HG03354 (cell line): ENCODE measurements at regions not wholly inside any gene's neighbourhood (a gene's known extent, or its start where the extent isn't known, plus 50 kb on each side); places are given as distances from the start of the nearest gene placed in this dataset.

Experiments used
- ATAC-seq: cut with Tn5 transposase; IDR thresholded peaks from one replicate; pipeline ENCODE4 v1.9.1; 2021; ENCODE audit warnings: mild to moderate bottlenecking; ENCODE audit not compliant: unreplicated experiment, poor library complexity, severe bottlenecking

- no peak for ATAC-seq
Observed at GRCh38 chr2:6355886-6356761, 509.6 kb downstream of the CMPK2 start.

- ATAC-seq, result no peak
Observed at GRCh38 chr2:6358546-6358945, 507.2 kb downstream of the CMPK2 start.

- no peak for ATAC-seq
Observed at GRCh38 chr2:6358985-6359384, 506.7 kb downstream of the CMPK2 start.

GRCh38 chr2:6359964-6360363, 505.7 kb downstream of the CMPK2 start:
- ATAC-seq, result no peak

GRCh38 chr2:6362671-6363450, 502.8 kb downstream of the CMPK2 start:
- ATAC-seq, result no peak

- no peak for ATAC-seq
Observed at GRCh38 chr2:6368281-6368680, 497.4 kb downstream of the CMPK2 start.

- no peak for ATAC-seq
Observed at GRCh38 chr2:6369266-6369665, 496.4 kb downstream of the CMPK2 start.

GRCh38 chr2:6370753-6371551, 494.8 kb downstream of the CMPK2 start:
- no peak for ATAC-seq

GRCh38 chr2:6372317-6372901, 493.3 kb downstream of the CMPK2 start:
- no peak for ATAC-seq

- ATAC-seq, result no peak
Observed at GRCh38 chr2:6381326-6381725, 484.4 kb downstream of the CMPK2 start.

GRCh38 chr2:6384341-6384740, 481.4 kb downstream of the CMPK2 start:
- no peak for ATAC-seq

GRCh38 chr2:6392354-6392753, 473.4 kb downstream of the CMPK2 start:
- ATAC-seq, result no peak

GRCh38 chr2:6392966-6393365, 472.7 kb downstream of the CMPK2 start:
- no peak for ATAC-seq

GRCh38 chr2:6393819-6394218, 471.9 kb downstream of the CMPK2 start:
- no peak for ATAC-seq

- ATAC-seq, result no peak
Observed at GRCh38 chr2:6394276-6394675, 471.4 kb downstream of the CMPK2 start.

GRCh38 chr2:6398421-6398820, 467.3 kb downstream of the CMPK2 start:
- no peak for ATAC-seq

GRCh38 chr2:6401301-6401700, 464.4 kb downstream of the CMPK2 start:
- ATAC-seq, result no peak

- ATAC-seq, result no peak
Observed at GRCh38 chr2:6408057-6408456, 457.6 kb downstream of the CMPK2 start.

GRCh38 chr2:6410313-6410712, 455.4 kb downstream of the CMPK2 start:
- no peak for ATAC-seq

- ATAC-seq, result no peak
Observed at GRCh38 chr2:6412533-6413091, 453.1 kb downstream of the CMPK2 start.
